Lung (tissue), 11 donors: ENCODE measurements at regions not wholly inside any gene's neighbourhood (a gene's known extent, or its start where the extent isn't known, plus 50 kb on each side); places are given as distances from the start of the nearest gene placed in this dataset.

Experiments used
- ATAC-seq: fragments of 200-7000 bp; cut with Tn5 transposase; one replicate; pipeline ENCODE4 v1.9.1; 2020; ENCODE audit warnings: moderate number of reproducible peaks; ENCODE audit not compliant: insufficient read depth, low FRiP score
- DNase-seq, 3 donors: peaks; one replicate each; pipeline ENCODE4 v3.0.0-alpha.2; 2013 to 2017
- H3K27ac ChIP-seq, 2 donors: one replicate each; pipeline ENCODE4 v1.5.1; 2013; ENCODE audit warnings: mild to moderate bottlenecking in 2 of 2, moderate library complexity in 2 of 2, control low read depth in 1 of 2, inconsistent platforms in 1 of 2, low read depth in 1 of 2, low read length in 1 of 2
- H3K27me3 ChIP-seq, 3 donors: one replicate each; pipeline ENCODE4 v1.5.1; 2013; ENCODE audit warnings: low read length in 2 of 3; ENCODE audit not compliant: control insufficient read depth in 3 of 3, insufficient read depth in 3 of 3
- H3K36me3 ChIP-seq, 4 donors: one replicate each; pipeline ENCODE4 v1.5.1; 2013; ENCODE audit warnings: low read length in 4 of 4, mild to moderate bottlenecking in 1 of 4, moderate library complexity in 1 of 4; ENCODE audit not compliant: control insufficient read depth in 4 of 4, insufficient read depth in 4 of 4
- H3K4me1 ChIP-seq, 5 donors: one replicate each; pipeline ENCODE4 v1.5.1; 2013; ENCODE audit warnings: low read length in 5 of 5, mild to moderate bottlenecking in 2 of 5, moderate library complexity in 1 of 5; ENCODE audit not compliant: control insufficient read depth in 5 of 5, insufficient read depth in 5 of 5
- H3K4me3 ChIP-seq: one replicate; pipeline ENCODE4 v1.5.1; 2013; ENCODE audit warnings: mild to moderate bottlenecking, control low read depth, moderate library complexity
- H3K9ac ChIP-seq, 2 donors: one replicate each; pipeline ENCODE4 v1.5.1; 2013; ENCODE audit warnings: low read length in 2 of 2, control low read depth in 1 of 2; ENCODE audit not compliant: insufficient read depth in 1 of 2
- H3K9me3 ChIP-seq, 4 donors: one replicate each; pipeline ENCODE4 v1.5.1; 2013; ENCODE audit warnings: low read length in 3 of 4, mild to moderate bottlenecking in 1 of 4, moderate library complexity in 1 of 4; ENCODE audit not compliant: control insufficient read depth in 4 of 4, insufficient read depth in 3 of 4
- WGBS, 2 donors: extraction: QIAGEN DNeasy Blood & Tissue Kit; methylation state at CpG; one replicate each; pipeline ENCODE4 v1.1.7; 2013; 5-methylcytosine and 5-hydroxymethylcytosine counted together
- TF ChIP-seq, protein P1 (sequence below): IDR thresholded peaks from 2 replicates; pipeline ENCODE4 v1.5.1; 2012; ENCODE audit warnings: mild to moderate bottlenecking; ENCODE audit errors: control extremely low read depth, extremely low read depth
- donor health status: control.
- donor health status: control.
- donor health status: Bipolar disorder and iron deficiency.
- donor health status: healthy.
- donor health status: DM: yes; HTN: yes; CAD: no.

DNA sequence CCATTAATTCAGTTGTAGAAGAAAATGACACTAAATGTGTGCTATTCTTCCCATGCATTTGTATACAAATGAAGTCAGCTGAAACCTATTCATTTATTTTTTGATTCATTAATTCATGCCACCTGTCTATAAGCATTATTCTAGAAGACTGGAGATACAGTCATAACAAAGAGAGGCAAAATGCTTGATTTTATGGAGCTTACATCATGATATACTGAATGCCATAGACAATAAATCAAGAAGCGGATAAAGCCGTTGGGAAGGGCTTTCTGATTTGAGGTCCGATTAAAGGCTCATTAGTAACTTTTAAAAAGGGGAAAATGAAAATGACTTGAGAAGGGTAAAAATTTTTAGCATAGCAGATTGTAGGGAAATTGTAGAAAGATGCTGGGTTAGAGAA, 494.9 kb downstream of the RERGL start:
- no peaks in the 10 kb centered on the region for H3K27me3 ChIP-seq
- H3K4me1 ChIP-seq: no peaks in the 10 kb centered on the region
- 97 to 99% methylated on average over 3 of the region's 3 CpGs for WGBS, 2 donors
- no peaks in the 10 kb centered on the region for H3K9me3 ChIP-seq
- DNase-seq (no peak), ATAC-seq (no peak)
- TF ChIP-seq, protein P1, sequence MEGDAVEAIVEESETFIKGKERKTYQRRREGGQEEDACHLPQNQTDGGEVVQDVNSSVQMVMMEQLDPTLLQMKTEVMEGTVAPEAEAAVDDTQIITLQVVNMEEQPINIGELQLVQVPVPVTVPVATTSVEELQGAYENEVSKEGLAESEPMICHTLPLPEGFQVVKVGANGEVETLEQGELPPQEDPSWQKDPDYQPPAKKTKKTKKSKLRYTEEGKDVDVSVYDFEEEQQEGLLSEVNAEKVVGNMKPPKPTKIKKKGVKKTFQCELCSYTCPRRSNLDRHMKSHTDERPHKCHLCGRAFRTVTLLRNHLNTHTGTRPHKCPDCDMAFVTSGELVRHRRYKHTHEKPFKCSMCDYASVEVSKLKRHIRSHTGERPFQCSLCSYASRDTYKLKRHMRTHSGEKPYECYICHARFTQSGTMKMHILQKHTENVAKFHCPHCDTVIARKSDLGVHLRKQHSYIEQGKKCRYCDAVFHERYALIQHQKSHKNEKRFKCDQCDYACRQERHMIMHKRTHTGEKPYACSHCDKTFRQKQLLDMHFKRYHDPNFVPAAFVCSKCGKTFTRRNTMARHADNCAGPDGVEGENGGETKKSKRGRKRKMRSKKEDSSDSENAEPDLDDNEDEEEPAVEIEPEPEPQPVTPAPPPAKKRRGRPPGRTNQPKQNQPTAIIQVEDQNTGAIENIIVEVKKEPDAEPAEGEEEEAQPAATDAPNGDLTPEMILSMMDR: no peak
- H3K36me3 ChIP-seq: no peaks in the 10 kb centered on the region
- no peak overlapping the region for H3K9ac ChIP-seq
- H3K27ac ChIP-seq: no peak overlapping the region
- no peak overlapping the region for H3K4me3 ChIP-seq

DNA sequence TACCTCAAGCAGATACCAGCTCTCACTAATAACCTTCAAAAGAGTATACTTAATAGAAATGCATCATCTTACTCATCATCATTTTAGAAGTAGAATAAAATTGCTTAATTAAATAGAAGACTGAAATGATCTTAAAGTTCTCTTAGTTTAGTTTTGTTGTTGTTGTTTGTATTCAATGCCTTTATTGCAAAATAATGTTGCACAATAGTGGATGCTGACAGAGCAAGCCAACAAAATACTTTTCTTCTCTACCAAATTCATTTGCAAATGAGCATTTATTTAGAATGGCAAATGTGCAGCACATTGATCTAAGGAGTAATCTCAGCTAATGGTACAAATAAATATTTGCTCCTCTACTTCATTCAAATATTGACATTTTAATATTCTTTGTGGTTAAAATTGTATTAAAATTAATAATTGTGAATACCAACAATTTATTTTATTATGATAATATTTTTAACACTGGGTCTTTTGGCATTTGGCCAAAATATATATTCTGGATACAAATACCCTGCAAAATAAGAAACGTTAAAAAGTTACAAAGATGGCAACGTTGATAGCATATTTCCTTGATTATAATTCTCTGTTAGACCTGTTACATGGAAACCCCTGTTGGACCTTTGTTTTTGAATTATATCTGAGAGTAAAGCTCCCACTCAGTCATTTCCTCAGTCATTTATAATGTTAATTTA, 496.1 kb downstream of the RERGL start:
- peak in 1 of 3 donors; percentile 1 for DNase-seq
- H3K4me3 ChIP-seq: no peak overlapping the region
- H3K27ac ChIP-seq: no peak overlapping the region
- no peaks in the 10 kb centered on the region for H3K9me3 ChIP-seq
- H3K4me1 ChIP-seq: no peaks in the 10 kb centered on the region
- TF ChIP-seq, protein P1: no peak
- H3K36me3 ChIP-seq: no peaks in the 10 kb centered on the region
- H3K27me3 ChIP-seq: no peaks in the 10 kb centered on the region
- WGBS, 2 donors: 69 to 88% methylated on average over 2 of the region's 2 CpGs
- no peak overlapping the region for H3K9ac ChIP-seq
- ATAC-seq: no peak

DNA sequence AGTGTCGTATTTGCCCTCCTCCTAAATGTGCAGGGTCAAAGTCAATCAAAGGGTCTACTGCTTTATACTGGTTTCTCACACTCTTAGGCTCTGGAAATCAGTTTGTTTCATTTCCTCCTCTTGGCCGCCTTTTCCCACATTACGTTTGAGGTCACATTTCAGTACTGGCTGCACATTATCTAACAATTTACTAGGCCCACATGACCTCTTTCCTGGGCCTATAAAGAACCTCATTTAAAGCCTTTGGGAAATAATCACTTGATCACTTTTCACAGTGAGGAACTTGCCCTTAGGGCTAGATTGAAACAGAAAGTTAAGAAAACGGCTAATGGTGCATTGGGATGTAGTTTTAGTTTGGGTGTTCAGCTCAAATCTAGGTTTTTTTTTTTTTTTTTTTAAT, 497.5 kb downstream of the RERGL start:
- DNase-seq (no peak), ATAC-seq (no peak)
- 82 to 88% methylated on average over 4 of the region's 4 CpGs for WGBS, 2 donors
- no peaks in the 10 kb centered on the region for H3K9me3 ChIP-seq
- no peaks in the 10 kb centered on the region for H3K4me1 ChIP-seq
- H3K27me3 ChIP-seq: no peaks in the 10 kb centered on the region
- TF ChIP-seq, protein P1: no peak
- no peaks in the 10 kb centered on the region for H3K36me3 ChIP-seq
- no peak overlapping the region for H3K4me3 ChIP-seq
- H3K9ac ChIP-seq: no peak overlapping the region
- H3K27ac ChIP-seq: no peak overlapping the region
